HepG2 (cell line): ENCODE measurements at regions not wholly inside any gene's neighbourhood (a gene's known extent, or its start where the extent isn't known, plus 50 kb on each side); places are given as distances from the start of the nearest gene placed in this dataset.

Source experiments
- ATAC-seq: fragments of 200-7000 bp; cut with Tn5 transposase; 3 replicates; pipeline ENCODE4 v1.9.1; 2020; ENCODE audit warnings: mild to moderate bottlenecking, moderate library complexity
- BruUV-seq: library from RNA; stranded (reverse); fragments of 400-500 nt; replicated peaks from 2 replicates; lab custom pipeline; 2021; lab: Mats Ljungman, UMichigan
- CTCF ChIA-PET: fragments of 300-600 bp; formaldehyde crosslinking; extraction: SDS; loops from one replicate; lab custom pipeline; 2021; ENCODE audit warnings: low total read pairs, inconsistent platforms, low intra/inter-chr PET ratio; lab: Yijun Ruan, JAX
- POLR2A ChIA-PET: fragments of 350-600 bp; sonication (Branson Sonifier 250); formaldehyde crosslinking; loops from one replicate; lab custom pipeline; 2020; ENCODE audit warnings: antibody characterized with exemption, inconsistent platforms; lab: Yijun Ruan, JAX
- DNase-seq: peaks from one replicate; pipeline ENCODE4 v3.0.0-alpha.2; 2015; ENCODE audit warnings: low spot score
- FAIRE-seq: peaks from 3 replicates; lab custom pipeline; 2011; peaks lifted over from hg19 to GRCh38; lab: Jason Lieb, UNC
- H2AFZ ChIP-seq: one replicate; pipeline ENCODE4 v1.6.1; 2011; ENCODE audit warnings: low read length, inconsistent platforms
- H3K27ac ChIP-seq: fragments of 300-600 bp; 3 replicates; pipeline ENCODE4 v1.8.0; 2011; ENCODE audit warnings: mixed run types, mild to moderate bottlenecking, mixed read lengths, low read length, inconsistent platforms; ENCODE audit not compliant: insufficient read depth; ENCODE audit errors: extremely low read length
- H3K27me3 ChIP-seq, 2 experiments: fragments of 200-600 bp in 1 of 2; 2 replicates in 1 of 2; 3 replicates in 1 of 2; pipeline versions ENCODE4 v1.6.0 to v1.8.0; 2011; ENCODE audit warnings: low read length in 2 of 2, mild to moderate bottlenecking in 2 of 2, moderate library complexity in 2 of 2, inconsistent platforms in 1 of 2; ENCODE audit not compliant: insufficient read depth in 2 of 2, control insufficient read depth in 1 of 2
- H3K36me3 ChIP-seq, 2 experiments: fragments of 200-600 bp in 1 of 2; replicated peaks in 1 of 2; 2 replicates in 1 of 2; 3 replicates in 1 of 2; pipeline versions ENCODE4 v1.5.1 to v1.8.0; 2011; ENCODE audit warnings: low read length in 2 of 2, inconsistent platforms in 1 of 2; ENCODE audit not compliant: insufficient read depth in 2 of 2, control insufficient read depth in 1 of 2
- H3K4me1 ChIP-seq: 2 replicates; pipeline ENCODE4 v1.5.1; 2012; ENCODE audit warnings: low read length, inconsistent platforms; ENCODE audit not compliant: insufficient read depth
- H3K4me2 ChIP-seq: 2 replicates; pipeline ENCODE4 v1.6.0; 2011; ENCODE audit warnings: low read depth, low read length, inconsistent platforms
- H3K4me3 ChIP-seq, 3 experiments: fragments of 200-600 bp in 1 of 3; sonication (generic), shearing (Covaris generic) in 1 of 3; replicated peaks in 1 of 3; 2 replicates each; pipeline ENCODE4 v1.5.1; 2011 to 2016; ENCODE audit warnings: low read length in 3 of 3, inconsistent platforms in 2 of 3, low read depth in 2 of 3, mild to moderate bottlenecking in 2 of 3, control low read depth in 1 of 3, mixed read lengths in 1 of 3; ENCODE audit not compliant: insufficient read depth in 1 of 3
- H3K79me2 ChIP-seq: one replicate; pipeline ENCODE4 v1.6.1; 2011; ENCODE audit warnings: low read length, inconsistent platforms; ENCODE audit not compliant: insufficient read depth
- H3K9ac ChIP-seq: 2 replicates; pipeline ENCODE4 v1.6.0; 2011; ENCODE audit warnings: mild to moderate bottlenecking, low read depth, low read length, inconsistent platforms; ENCODE audit not compliant: insufficient read depth
- H3K9me3 ChIP-seq: 2 replicates; pipeline ENCODE4 v1.5.1; 2012; ENCODE audit warnings: mild to moderate bottlenecking, low read length
- H4K20me1 ChIP-seq: 2 replicates; pipeline ENCODE4 v1.6.0; 2011; ENCODE audit warnings: inconsistent platforms, mild to moderate bottlenecking, low read length, moderate library complexity; ENCODE audit not compliant: insufficient read depth
- ARNTL ChIP-seq: sonication (generic); formaldehyde crosslinking; IDR thresholded peaks from 2 replicates; pipeline ENCODE4 v1.4.0; 2020; ENCODE audit warnings: mild to moderate bottlenecking, missing genetic modification reagents
- E2F1 ChIP-seq: sonication (generic); formaldehyde crosslinking; IDR thresholded peaks from 2 replicates; pipeline ENCODE4 v1.5.0; 2020; ENCODE audit warnings: missing genetic modification reagents
- FOXC1 ChIP-seq: sonication (generic); formaldehyde crosslinking; IDR thresholded peaks from 2 replicates; pipeline ENCODE4 v1.8.0; 2022; ENCODE audit warnings: mild to moderate bottlenecking, missing genetic modification reagents, borderline replicate concordance
- HDAC2 ChIP-seq: sonication (generic); formaldehyde crosslinking; IDR thresholded peaks from 2 replicates; pipeline ENCODE4 v1.4.0; 2020; ENCODE audit warnings: missing genetic modification reagents
- IRF2 ChIP-seq: IDR thresholded peaks from 2 replicates; pipeline ENCODE4 v1.6.1; 2018; ENCODE audit warnings: missing genetic modification reagents, missing compliant biosample characterization
- MED8 ChIP-seq: sonication (generic); formaldehyde crosslinking; IDR thresholded peaks from 2 replicates; pipeline ENCODE4 v1.8.1; 2023; ENCODE audit warnings: mild to moderate bottlenecking, missing genetic modification reagents; ENCODE audit not compliant: insufficient replicate concordance
- MLLT10 ChIP-seq: sonication (generic); formaldehyde crosslinking; IDR thresholded peaks from 2 replicates; pipeline ENCODE4 v1.4.0; 2020; ENCODE audit warnings: missing genetic modification reagents
- NBN ChIP-seq: fragments of 450-650 bp; conservative IDR thresholded peaks from 2 replicates; pipeline ENCODE4 v1.6.1; 2017
- NFE2L1 ChIP-seq: sonication (generic); formaldehyde crosslinking; IDR thresholded peaks from 2 replicates; pipeline ENCODE4 v1.4.0; 2020; ENCODE audit warnings: missing genetic modification reagents, mild to moderate bottlenecking, borderline replicate concordance
- NFYC ChIP-seq: IDR thresholded peaks from 2 replicates; pipeline ENCODE4 v1.6.1; 2016; ENCODE audit warnings: missing genetic modification reagents, missing compliant biosample characterization
- SRY ChIP-seq: sonication (generic); formaldehyde crosslinking; IDR thresholded peaks from 2 replicates; pipeline ENCODE4 v1.8.0; 2022; ENCODE audit warnings: mild to moderate bottlenecking, missing genetic modification reagents
- THYN1 ChIP-seq: sonication (generic); formaldehyde crosslinking; IDR thresholded peaks from 2 replicates; pipeline ENCODE4 v1.8.1; 2023; ENCODE audit warnings: low read depth, mild to moderate bottlenecking, moderate library complexity, missing genetic modification reagents, borderline replicate concordance
- ZKSCAN5 ChIP-seq: sonication (generic); formaldehyde crosslinking; IDR thresholded peaks from 2 replicates; pipeline ENCODE4 v1.5.1; 2020; ENCODE audit warnings: mild to moderate bottlenecking, missing genetic modification reagents
- ZNF20 ChIP-seq: sonication (generic); formaldehyde crosslinking; IDR thresholded peaks from 2 replicates; pipeline ENCODE4 v1.4.0; 2020; ENCODE audit warnings: mild to moderate bottlenecking, moderate library complexity, missing genetic modification reagents
- ZNF282 ChIP-seq: fragments of 450-650 bp; IDR thresholded peaks from 2 replicates; pipeline ENCODE4 v1.6.1; 2018; ENCODE audit not compliant: partially characterized antibody
- ZNF317 ChIP-seq: sonication (generic); formaldehyde crosslinking; IDR thresholded peaks from 2 replicates; pipeline ENCODE4 v1.5.0; 2020; ENCODE audit warnings: mild to moderate bottlenecking, missing genetic modification reagents
- ZNF510 ChIP-seq: sonication (generic); formaldehyde crosslinking; IDR thresholded peaks from 2 replicates; pipeline ENCODE4 v1.4.0; 2020; ENCODE audit warnings: low read depth, mild to moderate bottlenecking, missing genetic modification reagents
- ZNF512 ChIP-seq: sonication (generic); formaldehyde crosslinking; IDR thresholded peaks from 2 replicates; pipeline ENCODE4 v1.4.0; 2020; ENCODE audit warnings: mild to moderate bottlenecking, missing genetic modification reagents
- ZNF780A ChIP-seq: sonication (generic); formaldehyde crosslinking; IDR thresholded peaks from 2 replicates; pipeline ENCODE4 v1.8.0; 2022; ENCODE audit warnings: mild to moderate bottlenecking, missing genetic modification reagents, moderate library complexity
- WGBS: methylation state at CpG from one replicate; pipeline ENCODE4 v1.1.6; 2017; ENCODE audit warnings: low lambda C conversion rate; 5-methylcytosine and 5-hydroxymethylcytosine counted together
- in situ Hi-C: cut with HindIII; loops from 2 replicates; pipeline ENCODE4 v1.10.0; 2017; ENCODE audit warnings: low pct_unique_long_range_greater_than_20kb; ENCODE audit not compliant: extremely low pct_ligation_motif_present
- intact Hi-C: fragments of 100-400 bp; cut with micrococcal nuclease; formaldehyde crosslinking; loops from one replicate; pipeline ENCODE4 v1.10.0; 2022; ENCODE audit not compliant: unreplicated experiment

GRCh38 chr18:56505293-56505692, 133.1 kb downstream of the TXNL1 start:
- H3K4me3 ChIP-seq: no peak overlapping the region
- H3K4me2 ChIP-seq: no peak overlapping the region
- no peak for TF ChIP-seq ZNF512 (CRISPR knock-in tag)
- no peak for TF ChIP-seq MED8 (CRISPR knock-in tag)
- TF ChIP-seq NFYC: no peak
- TF ChIP-seq MLLT10 (CRISPR knock-in tag): no peak
- no peak for TF ChIP-seq ZKSCAN5 (CRISPR knock-in tag)
- no peak for TF ChIP-seq SRY (CRISPR knock-in tag)
- TF ChIP-seq, all 625 proteins: peak for 0
- Histone ChIP-seq H3K36me3 (no peaks in the 10 kb centered on the region), H2AFZ (no peak overlapping the region), H3K9me3 (no peaks in the 10 kb centered on the region), H3K79me2 (no peaks in the 10 kb centered on the region), H3K27me3 (no peaks in the 10 kb centered on the region), H4K20me1 (no peaks in the 10 kb centered on the region), H3K9ac (no peak overlapping the region), H3K27ac (no peak overlapping the region), H3K4me1 (no peaks in the 10 kb centered on the region)
- intact Hi-C loops: no loop called here
- no peak for DNase-seq
- in situ Hi-C loops: no loop called here
- POLR2A ChIA-PET: no interaction called here
- WGBS: 2% methylated on average over 3 of the region's 3 CpGs
- no TSS peak for BruUV-seq
- CTCF ChIA-PET: no interaction called here
- no peak for ATAC-seq
- FAIRE-seq: no peak

- H3K27me3 ChIP-seq: peaks cover 0 to 4% of the 10 kb centered on the region in 2 experiments; a peak in 1 of 5 replicates
- H3K4me2 ChIP-seq: no peak overlapping the region
- BruUV-seq: no TSS peak
- in situ Hi-C loops: no loop called here
- WGBS: 4% methylated on average over 3 of the region's 3 CpGs
- FAIRE-seq (no peak), DNase-seq (no peak), ATAC-seq (no peak)
- no peak overlapping the region for H3K4me3 ChIP-seq
- H3K79me2 ChIP-seq: no peaks in the 10 kb centered on the region
- H3K9me3 ChIP-seq: no peaks in the 10 kb centered on the region
- H3K4me1 ChIP-seq: no peaks in the 10 kb centered on the region
- H3K9ac ChIP-seq: no peak overlapping the region
- intact Hi-C loops: no loop called here
- no peaks in the 10 kb centered on the region for H3K36me3 ChIP-seq
- no peak overlapping the region for H2AFZ ChIP-seq
- no peaks in the 10 kb centered on the region for H4K20me1 ChIP-seq
- CTCF ChIA-PET: no interaction called here
- no peak overlapping the region for H3K27ac ChIP-seq
- POLR2A ChIA-PET: no interaction called here
- TF ChIP-seq ARNTL (no peak), HDAC2 (no peak), ZNF510 (no peak), ZNF317 (CRISPR knock-in tag) (no peak), IRF2 (CRISPR knock-in tag) (no peak), ZNF20 (CRISPR knock-in tag) (no peak), E2F1 (CRISPR knock-in tag) (no peak), ZNF780A (CRISPR knock-in tag) (no peak), THYN1 (no peak), NBN (no peak), FOXC1 (CRISPR knock-in tag) (no peak), NFE2L1 (CRISPR knock-in tag) (no peak), ZNF282 (no peak)
Observed at GRCh38 chr18:56501896-56502295, 136.5 kb downstream of the TXNL1 start.
